A673 (cell line): ENCODE measurements at regions not wholly inside any gene's neighbourhood (a gene's known extent, or its start where the extent isn't known, plus 50 kb on each side); places are given as distances from the start of the nearest gene placed in this dataset.

Experiments used
- CTCF ChIP-seq: fragments of 300-800, 200-600 bp; sonication (generic); conservative IDR thresholded peaks from 2 replicates; pipeline ENCODE4 v1.5.1; 2017; ENCODE audit warnings: low read depth, mild to moderate bottlenecking, antibody characterized with exemption, low read length, moderate library complexity, mixed read lengths
- EZH2 ChIP-seq: fragments of 200-600 bp; sonication (generic); IDR thresholded peaks from 2 replicates; pipeline ENCODE4 v1.6.1; 2017; ENCODE audit warnings: borderline replicate concordance, low read depth, mild to moderate bottlenecking, mixed read lengths, antibody characterized with exemption, low read length; ENCODE audit not compliant: poor library complexity, severe bottlenecking

DNA sequence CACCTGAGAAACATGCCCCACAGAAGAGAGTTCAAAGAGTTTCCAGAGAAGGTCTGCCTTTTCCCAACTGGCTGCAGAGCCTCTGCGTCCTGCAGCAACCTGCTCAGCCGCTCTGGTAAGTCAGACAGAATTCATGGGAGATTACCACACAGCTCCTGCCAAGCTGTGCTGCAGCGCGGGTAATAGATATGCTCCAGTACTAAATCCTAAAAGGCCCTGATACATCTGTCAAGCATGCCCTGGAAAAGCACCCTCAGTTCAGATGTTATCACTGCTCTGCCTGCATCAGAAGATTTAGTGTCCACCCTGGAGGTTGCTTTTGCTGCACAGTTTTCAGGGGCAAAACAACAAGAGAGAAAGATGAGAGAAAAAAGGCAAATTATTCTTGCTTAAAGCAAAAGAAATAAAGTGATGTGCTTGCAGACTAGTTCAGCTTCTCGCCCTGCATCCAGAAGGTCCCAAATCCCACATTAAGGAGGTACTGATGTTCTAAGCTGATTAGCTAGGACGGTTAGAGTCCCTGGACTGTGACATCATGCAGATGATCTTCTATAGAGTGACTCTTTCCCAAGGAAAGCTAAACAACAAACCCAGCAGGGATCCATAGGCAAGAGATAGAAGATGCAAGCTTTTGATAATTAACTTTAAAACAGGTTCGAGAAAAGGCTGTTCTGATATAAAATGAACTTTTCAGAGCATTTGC, 488.6 kb downstream of the BCL11A start:
- TF ChIP-seq CTCF, result no peak
- no peak for TF ChIP-seq EZH2
